Liver (tissue), 3 donors: ENCODE measurements at regions not wholly inside any gene's neighbourhood (a gene's known extent, or its start where the extent isn't known, plus 50 kb on each side); places are given as distances from the start of the nearest gene placed in this dataset.

Experiments used
- CTCF ChIP-seq: fragments of 150-350 bp; IDR thresholded peaks from 2 replicates; pipeline ENCODE4 v1.5.1; 2017; ENCODE audit warnings: improper control_type of control experiment, low read depth, low read length; ENCODE audit not compliant: missing input control
- TAF1 ChIP-seq: conservative IDR thresholded peaks from 2 replicates; pipeline ENCODE4 v1.6.1; 2016; ENCODE audit warnings: antibody characterized with exemption, mild to moderate bottlenecking
- YY1 ChIP-seq: IDR thresholded peaks from 2 replicates; pipeline ENCODE4 v1.6.1; 2016; ENCODE audit warnings: antibody characterized with exemption, mild to moderate bottlenecking
- ZBTB33 ChIP-seq: IDR thresholded peaks from 2 replicates; pipeline ENCODE4 v1.6.1; 2016; ENCODE audit warnings: antibody characterized with exemption
- donor health status: healthy.
- donor health status: healthy.

GRCh38 chr4:189147005-189147929 lies 793.4 kb upstream of the FRG1 start:
- TF ChIP-seq CTCF (no peak), ZBTB33 (no peak), YY1 (no peak), TAF1 (no peak)
